B cell (primary cell): ENCODE measurements at regions not wholly inside any gene's neighbourhood (a gene's known extent, or its start where the extent isn't known, plus 50 kb on each side); places are given as distances from the start of the nearest gene placed in this dataset.
"Not testable (repeated sequence)": the region's sequence is repeated elsewhere in the genome, so short reads cannot be mapped to it uniquely, and the experiment has no call there.

ENCODE experiments used
- ATAC-seq: fragments of 200-7000 bp; cut with Tn5 transposase; one replicate; pipeline ENCODE4 v1.10.0; 2021; ENCODE audit warnings: low read depth, mild to moderate bottlenecking, moderate number of reproducible peaks, moderate library complexity
- CTCF ChIA-PET: fragments of 350-600 bp; sonication (Branson Sonifier 250); formaldehyde crosslinking; loops from one replicate; lab custom pipeline; 2021; ENCODE audit warnings: antibody characterized with exemption, inconsistent platforms; lab: Charles Lee
- POLR2A ChIA-PET: fragments of 350-600 bp; sonication (Branson Sonifier 250); formaldehyde crosslinking; loops from one replicate; lab custom pipeline; 2021; ENCODE audit warnings: antibody characterized with exemption; lab: Charles Lee
- DNase-seq: peaks from one replicate; pipeline ENCODE4 v3.0.0; 2013
- H2AFZ ChIP-seq: 2 replicates; pipeline ENCODE4 v1.6.1; 2012; ENCODE audit warnings: mild to moderate bottlenecking, low read depth, low read length; ENCODE audit not compliant: insufficient read depth, poor library complexity, severe bottlenecking
- H3K27ac ChIP-seq, 2 donors: 1 replicate in 1 of 2; 2 replicates in 1 of 2; pipeline ENCODE4 v1.5.1; 2012 to 2013; ENCODE audit warnings: low read length in 2 of 2, mild to moderate bottlenecking in 2 of 2, moderate library complexity in 1 of 2
- H3K27me3 ChIP-seq, 4 experiments: fragments of 200-600 bp in 1 of 4; sonication (generic) in 1 of 4; replicated peaks in 1 of 4; 1 replicate in 2 of 4; 2 replicates in 2 of 4; pipeline versions ENCODE4 v1.6.1 to v1.7.0; 2013 to 2016; ENCODE audit warnings: low read length in 3 of 4, mild to moderate bottlenecking in 2 of 4, mixed read lengths in 1 of 4, moderate library complexity in 1 of 4; ENCODE audit not compliant: insufficient read depth in 4 of 4, control insufficient read depth in 3 of 4; ENCODE audit errors: control extremely low read depth in 1 of 4
- H3K36me3 ChIP-seq, 2 experiments: replicated peaks in 1 of 2; 1 replicate in 1 of 2; 2 replicates in 1 of 2; pipeline versions ENCODE4 v1.6.1 to v1.7.1; 2013; ENCODE audit warnings: low read length in 1 of 2; ENCODE audit not compliant: insufficient read depth in 2 of 2, control insufficient read depth in 1 of 2; ENCODE audit errors: control extremely low read depth in 1 of 2, extremely low read depth in 1 of 2
- H3K4me1 ChIP-seq, 2 donors: fragments of 200-600 bp in 1 of 2; sonication (generic) in 1 of 2; 1 replicate in 1 of 2; 2 replicates in 1 of 2; pipeline versions ENCODE4 v1.5.1 to v1.6.1; 2013 to 2017; ENCODE audit warnings: low read length in 2 of 2; ENCODE audit not compliant: control insufficient read depth in 2 of 2, insufficient read depth in 2 of 2
- H3K4me2 ChIP-seq: replicated peaks from 2 replicates; pipeline ENCODE3; 2012; ENCODE audit warnings: mild to moderate bottlenecking, low read depth, low read length; ENCODE audit not compliant: poor library complexity, severe bottlenecking
- H3K4me3 ChIP-seq, 5 experiments: fragments of 200-600 bp in 1 of 5; sonication (generic) in 1 of 5; 1 replicate in 3 of 5; 2 replicates in 2 of 5; pipeline versions ENCODE4 v1.5.1 to v1.7.0; 2011 to 2016; ENCODE audit warnings: low read length in 4 of 5, mild to moderate bottlenecking in 4 of 5, low read depth in 2 of 5, control low read depth in 1 of 5, moderate library complexity in 1 of 5; ENCODE audit not compliant: insufficient read depth in 1 of 5; ENCODE audit errors: control extremely low read depth in 1 of 5, extremely low read depth in 1 of 5
- H3K79me2 ChIP-seq: fragments of 200-600 bp; sonication (generic); one replicate; pipeline ENCODE4 v1.6.0; 2016; ENCODE audit warnings: low read length; ENCODE audit not compliant: control insufficient read depth, insufficient read depth
- H3K9ac ChIP-seq: fragments of 200-600 bp; sonication (generic); 2 replicates; pipeline ENCODE4 v1.6.1; 2017; ENCODE audit warnings: mild to moderate bottlenecking, low read length, moderate library complexity
- H3K9me3 ChIP-seq, 3 donors: one replicate each; pipeline versions ENCODE4 v1.6.1 to v1.7.1; 2013; ENCODE audit warnings: low read length in 2 of 3; ENCODE audit not compliant: control insufficient read depth in 2 of 3, insufficient read depth in 1 of 3; ENCODE audit errors: control extremely low read depth in 1 of 3
- H4K20me1 ChIP-seq: 2 replicates; pipeline ENCODE4 v1.6.0; 2012; ENCODE audit warnings: mild to moderate bottlenecking, low read length; ENCODE audit not compliant: insufficient read depth, control insufficient read depth, poor library complexity, severe bottlenecking
- H3K27ac Mint-ChIP-seq: one replicate; pipeline ENCODE4 v1.8.0; 2021; ENCODE audit warnings: mixed read lengths
- H3K27me3 Mint-ChIP-seq: one replicate; pipeline ENCODE4 v1.8.0; 2021; ENCODE audit warnings: mixed read lengths
- H3K4me1 Mint-ChIP-seq: one replicate; pipeline ENCODE4 v1.8.0; 2021; ENCODE audit warnings: mixed read lengths
- H3K4me3 Mint-ChIP-seq: one replicate; pipeline ENCODE4 v1.8.0; 2021; ENCODE audit warnings: mixed read lengths
- H3K9me3 Mint-ChIP-seq: one replicate; pipeline ENCODE4 v1.8.0; 2022; ENCODE audit warnings: mixed read lengths; ENCODE audit not compliant: insufficient read depth
- EZH2 ChIP-seq: IDR thresholded peaks from 2 replicates; pipeline ENCODE4 v1.6.1; 2012; ENCODE audit warnings: borderline replicate concordance, low read depth, mild to moderate bottlenecking, moderate library complexity, low read length; ENCODE audit not compliant: insufficient read depth, poor library complexity, severe bottlenecking
- WGBS: methylation state at CpG from one replicate; pipeline ENCODE4 v1.1.5; 2013; ENCODE audit warnings: missing lambda C conversion rate; ENCODE audit not compliant: insufficient coverage; 5-methylcytosine and 5-hydroxymethylcytosine counted together
- intact Hi-C: fragments of 100-400 bp; cut with micrococcal nuclease; formaldehyde crosslinking; loops from one replicate; pipeline ENCODE4 v1.10.0; 2022
- TF ChIP-seq, protein P1 (sequence below): fragments of 200-600 bp; IDR thresholded peaks from one replicate; pipeline ENCODE4 v1.8.0; 2022; ENCODE audit warnings: antibody characterized with exemption, mild to moderate bottlenecking

DNA sequence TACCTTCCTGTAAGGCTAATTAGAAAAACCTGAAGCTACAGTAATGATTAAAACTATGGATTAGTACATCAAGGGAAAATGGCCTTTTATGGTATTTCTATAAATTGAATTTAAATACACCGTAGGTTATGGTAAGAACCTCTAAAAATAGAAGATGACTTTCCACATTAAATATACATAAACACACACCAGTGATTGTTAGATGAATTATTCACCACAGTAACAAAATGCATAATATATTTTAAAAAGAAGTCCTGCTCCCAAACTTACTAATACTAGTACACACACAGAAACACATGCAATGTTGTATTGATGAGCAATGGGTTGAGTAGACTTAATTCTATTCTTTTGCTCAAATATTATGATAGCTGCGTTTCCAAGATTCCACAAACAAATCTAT lies 277.9 kb upstream of the ANKRD50 start:
- Histone ChIP-seq H3K9ac (no peak overlapping the region), H3K79me2 (no peaks in the 10 kb centered on the region), H3K27ac (no peak overlapping the region), H3K4me2 (no peak overlapping the region), H3K36me3 (no peaks in the 10 kb centered on the region), H3K27me3 (no peaks in the 10 kb centered on the region), H3K4me1 (no peaks in the 10 kb centered on the region), H3K4me3 (no peak overlapping the region), H2AFZ (no peak overlapping the region), H3K9me3 (no peaks in the 10 kb centered on the region), H4K20me1 (no peaks in the 10 kb centered on the region)
- DNase-seq (no peak), ATAC-seq (no peak)
- Mint-ChIP-seq H3K4me3 (no peak overlapping the region), H3K27me3 (no peaks in the 10 kb centered on the region), H3K9me3 (peaks cover 4% of the 10 kb centered on the region), H3K4me1 (no peaks in the 10 kb centered on the region), H3K27ac (no peak overlapping the region)
- ChIA-PET CTCF (no interaction called here), POLR2A (no interaction called here)
- no peak for TF ChIP-seq EZH2
- TF ChIP-seq, protein P1, sequence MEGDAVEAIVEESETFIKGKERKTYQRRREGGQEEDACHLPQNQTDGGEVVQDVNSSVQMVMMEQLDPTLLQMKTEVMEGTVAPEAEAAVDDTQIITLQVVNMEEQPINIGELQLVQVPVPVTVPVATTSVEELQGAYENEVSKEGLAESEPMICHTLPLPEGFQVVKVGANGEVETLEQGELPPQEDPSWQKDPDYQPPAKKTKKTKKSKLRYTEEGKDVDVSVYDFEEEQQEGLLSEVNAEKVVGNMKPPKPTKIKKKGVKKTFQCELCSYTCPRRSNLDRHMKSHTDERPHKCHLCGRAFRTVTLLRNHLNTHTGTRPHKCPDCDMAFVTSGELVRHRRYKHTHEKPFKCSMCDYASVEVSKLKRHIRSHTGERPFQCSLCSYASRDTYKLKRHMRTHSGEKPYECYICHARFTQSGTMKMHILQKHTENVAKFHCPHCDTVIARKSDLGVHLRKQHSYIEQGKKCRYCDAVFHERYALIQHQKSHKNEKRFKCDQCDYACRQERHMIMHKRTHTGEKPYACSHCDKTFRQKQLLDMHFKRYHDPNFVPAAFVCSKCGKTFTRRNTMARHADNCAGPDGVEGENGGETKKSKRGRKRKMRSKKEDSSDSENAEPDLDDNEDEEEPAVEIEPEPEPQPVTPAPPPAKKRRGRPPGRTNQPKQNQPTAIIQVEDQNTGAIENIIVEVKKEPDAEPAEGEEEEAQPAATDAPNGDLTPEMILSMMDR: no peak
- intact Hi-C loops: no loop called here
- WGBS: no CpG with 5 or more reads among the region's 2 CpGs

DNA sequence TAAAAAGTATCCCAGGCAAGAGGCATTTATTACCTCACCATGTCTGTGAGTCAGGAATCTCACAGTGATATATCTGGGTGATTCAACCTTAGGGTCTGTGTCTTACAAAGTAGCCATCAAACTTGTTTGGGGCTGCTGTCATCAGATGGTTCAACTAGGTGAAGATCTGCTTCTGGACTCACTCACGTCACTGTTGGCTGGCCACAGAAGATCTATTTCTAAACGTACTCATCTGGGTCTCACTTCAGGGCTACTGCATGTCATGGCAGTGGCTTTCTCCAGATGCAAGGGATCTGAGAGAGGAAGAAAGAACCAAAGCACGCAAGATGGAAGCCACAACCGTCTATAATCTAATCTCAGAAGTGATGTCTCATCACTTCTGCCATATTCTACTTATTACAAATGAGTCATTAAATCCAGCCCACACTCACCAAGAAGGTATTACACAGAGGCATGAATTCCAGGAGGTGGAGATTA lies 267.8 kb upstream of the ANKRD50 start:
- no peak for DNase-seq
- H2AFZ ChIP-seq: no peak overlapping the region
- no peaks in the 10 kb centered on the region for H3K4me1 ChIP-seq
- H3K27me3 ChIP-seq: no peaks in the 10 kb centered on the region
- intact Hi-C loops: no loop called here
- peaks cover 0 to 3% (median 0%) of the 10 kb centered on the region in 3 donors for H3K9me3 ChIP-seq
- Mint-ChIP-seq H3K27ac (no peak overlapping the region), H3K27me3 (no peaks in the 10 kb centered on the region), H3K4me1 (no peaks in the 10 kb centered on the region), H3K4me3 (no peak overlapping the region), H3K9me3 (no peaks in the 10 kb centered on the region)
- WGBS: 71% methylated on average over 2 of the region's 4 CpGs
- CTCF ChIA-PET: no interaction called here
- no peaks in the 10 kb centered on the region for H3K36me3 ChIP-seq
- H3K4me3 ChIP-seq: no peak overlapping the region
- no peak for ATAC-seq
- POLR2A ChIA-PET: no interaction called here
- H3K79me2 ChIP-seq: no peaks in the 10 kb centered on the region
- no peak for TF ChIP-seq EZH2
- TF ChIP-seq, protein P1: no peak
- no peak overlapping the region for H3K9ac ChIP-seq
- H4K20me1 ChIP-seq: no peaks in the 10 kb centered on the region
- H3K27ac ChIP-seq: no peak overlapping the region
- H3K4me2 ChIP-seq: no peak overlapping the region

DNA sequence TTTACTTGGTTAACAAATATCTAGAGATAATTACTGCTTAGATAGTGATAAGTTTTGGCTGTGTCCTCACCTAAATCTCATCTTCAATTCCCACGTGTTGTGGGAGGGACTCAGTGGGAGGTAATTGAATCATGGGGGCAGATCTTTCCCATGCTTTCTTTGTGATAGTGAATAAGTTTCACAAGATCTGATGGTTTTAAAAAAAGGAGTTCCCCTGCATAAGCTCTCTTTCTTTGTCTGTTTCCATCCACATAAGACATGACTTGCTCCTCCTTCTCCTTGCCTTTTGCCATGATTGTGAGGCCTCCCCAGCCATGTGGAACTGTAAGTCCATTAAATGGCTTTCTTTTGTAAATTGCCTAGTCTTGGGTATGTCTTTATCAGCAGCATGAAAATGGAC lies 266.0 kb upstream of the ANKRD50 start:
- H2AFZ ChIP-seq, H3K79me2 ChIP-seq, H3K27me3 ChIP-seq, H3K4me1 Mint-ChIP-seq, H3K9me3 ChIP-seq, H3K27ac Mint-ChIP-seq, H4K20me1 ChIP-seq, H3K9me3 Mint-ChIP-seq, H3K9ac ChIP-seq, H3K4me3 Mint-ChIP-seq, DNase-seq, H3K4me2 ChIP-seq, POLR2A ChIA-PET, H3K27me3 Mint-ChIP-seq, H3K27ac ChIP-seq, H3K4me1 ChIP-seq, H3K4me3 ChIP-seq, CTCF ChIA-PET, H3K36me3 ChIP-seq, ATAC-seq, intact Hi-C loops: not testable (repeated sequence)
- WGBS: no CpG with 5 or more reads among the region's 1 CpG
